GM12878 (cell line): ENCODE measurements at regions not wholly inside any gene's neighbourhood (a gene's known extent, or its start where the extent isn't known, plus 50 kb on each side); places are given as distances from the start of the nearest gene placed in this dataset.

Source experiments
- BCL3 ChIP-seq: IDR thresholded peaks from 2 replicates; pipeline ENCODE4 v1.6.1; 2011; ENCODE audit warnings: borderline replicate concordance, low read depth, mild to moderate bottlenecking, moderate library complexity, low read length; ENCODE audit not compliant: insufficient read depth, poor library complexity, severe bottlenecking
- ELK1 ChIP-seq: IDR thresholded peaks from 2 replicates; pipeline ENCODE4 v1.6.1; 2012; ENCODE audit warnings: low read depth, low read length, improper control_type of control experiment
- SKIL ChIP-seq: fragments of 450-650 bp; IDR thresholded peaks from 2 replicates; pipeline ENCODE4 v1.6.1; 2017; ENCODE audit warnings: mild to moderate bottlenecking, low read depth, inconsistent platforms; ENCODE audit not compliant: poor library complexity, severe bottlenecking

GRCh38 chr1:182143825-182144645 lies 82.5 kb upstream of the ZNF648 start (continued):
- TF ChIP-seq BCL3 (no peak), ELK1 (no peak), SKIL (no peak)
